T-helper 1 cell (primary cell): ENCODE measurements at regions not wholly inside any gene's neighbourhood (a gene's known extent, or its start where the extent isn't known, plus 50 kb on each side); places are given as distances from the start of the nearest gene placed in this dataset.
"Not testable (repeated sequence)": the region's sequence is repeated elsewhere in the genome, so short reads cannot be mapped to it uniquely, and the experiment has no call there.

Experiments used
- DNase-seq, 5 donors: peaks; one replicate each; pipeline ENCODE4 v3.0.0-alpha.2; 2012 to 2020

- no peak for DNase-seq
These were observed 211.2 kb upstream of the PRSS58 start for GRCh38 chr7:142468871-142469665.

- not testable (repeated sequence) for DNase-seq
These were observed 209.3 kb upstream of the PRSS58 start for GRCh38 chr7:142467056-142467655.

- DNase-seq = peak in 1 of 5 donors; percentile 61
These were observed 205.6 kb upstream of the PRSS58 start for GRCh38 chr7:142463401-142463850.

- DNase-seq = no peak
These were observed 203.6 kb upstream of the PRSS58 start for GRCh38 chr7:142461437-142461836.

GRCh38 chr7:142460402-142461117, 202.7 kb upstream of the PRSS58 start:
- no peak for DNase-seq

GRCh38 chr7:142459551-142459963, 201.7 kb upstream of the PRSS58 start:
- peak in 1 of 5 donors; percentile 53 for DNase-seq

GRCh38 chr7:142457146-142457703, 199.4 kb upstream of the PRSS58 start:
- no peak for DNase-seq

GRCh38 chr7:142455392-142455791, 197.5 kb upstream of the PRSS58 start:
- DNase-seq = no peak

- DNase-seq = peak in 2 of 5 donors; percentile 18 to 58
These were observed 197.0 kb upstream of the PRSS58 start for GRCh38 chr7:142454862-142455261.

GRCh38 chr7:142452791-142453190, 194.9 kb upstream of the PRSS58 start:
- no peak for DNase-seq

GRCh38 chr7:142451817-142452216, 194.0 kb upstream of the PRSS58 start:
- no peak for DNase-seq

- no peak for DNase-seq
These were observed 193.4 kb upstream of the PRSS58 start for GRCh38 chr7:142451296-142451695.

- no peak for DNase-seq
These were observed 192.8 kb upstream of the PRSS58 start for GRCh38 chr7:142450695-142451094.

- DNase-seq = no peak
These were observed 192.3 kb upstream of the PRSS58 start for GRCh38 chr7:142450206-142450605.

- not testable (repeated sequence) for DNase-seq
These were observed 191.0 kb upstream of the PRSS58 start for GRCh38 chr7:142448857-142449256.

- DNase-seq = no peak
These were observed 189.9 kb upstream of the PRSS58 start for GRCh38 chr7:142447762-142448161.

- peak in 3 of 5 donors; percentile 12 to 40 (median 22) for DNase-seq
These were observed 187.3 kb upstream of the PRSS58 start for GRCh38 chr7:142445019-142445686.

GRCh38 chr7:142443216-142444010, 185.6 kb upstream of the PRSS58 start:
- no peak for DNase-seq

GRCh38 chr7:142442396-142442795, 184.5 kb upstream of the PRSS58 start:
- DNase-seq = no peak

GRCh38 chr7:142440906-142441411, 183.1 kb upstream of the PRSS58 start:
- peak in 1 of 5 donors; percentile 23 for DNase-seq

GRCh38 chr7:142440219-142440905, 182.5 kb upstream of the PRSS58 start:
- no peak for DNase-seq
